ENCODE measurements at regions not wholly inside any gene's neighbourhood (a gene's known extent, or its start where the extent isn't known, plus 50 kb on each side); places are given as distances from the start of the nearest gene placed in this dataset.

DNA sequence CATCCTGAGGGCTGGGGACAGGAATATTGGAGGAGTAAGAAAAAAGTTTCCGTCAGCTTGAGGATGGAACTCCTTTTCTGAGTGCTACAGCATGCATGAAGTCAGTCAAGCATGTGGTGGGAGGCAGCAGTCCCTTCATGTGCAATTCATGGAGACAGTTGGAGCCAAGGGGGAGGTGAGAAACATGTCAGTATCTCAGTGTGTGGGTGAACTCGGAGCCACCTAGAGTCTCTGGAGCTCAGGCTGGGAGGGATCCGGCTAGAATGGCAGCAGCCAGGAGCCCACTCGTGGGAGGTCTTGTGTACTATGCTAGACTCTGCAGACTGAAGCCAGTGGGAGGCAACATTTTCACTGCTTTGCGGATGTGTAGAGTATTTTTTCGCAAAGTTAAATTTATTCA lies 60.3 kb downstream of the AVPR1A start:
- Mint-ChIP-seq H3K9me3 (ENCODE audit: low read depth) (no peaks in the 10 kb centered on the region), H3K27ac (ENCODE audit: unreplicated experiment) (no peak overlapping the region), H3K27me3 (ENCODE audit: low read depth) (no peaks in the 10 kb centered on the region), H3K36me3 (ENCODE audit: low read depth) (no peaks in the 10 kb centered on the region), H3K4me1 (ENCODE audit: low read depth) (peaks cover 11% of the 10 kb centered on the region), H3K4me3 (ENCODE audit: unreplicated experiment) (no peak overlapping the region)
- TF ChIP-seq, protein P1, sequence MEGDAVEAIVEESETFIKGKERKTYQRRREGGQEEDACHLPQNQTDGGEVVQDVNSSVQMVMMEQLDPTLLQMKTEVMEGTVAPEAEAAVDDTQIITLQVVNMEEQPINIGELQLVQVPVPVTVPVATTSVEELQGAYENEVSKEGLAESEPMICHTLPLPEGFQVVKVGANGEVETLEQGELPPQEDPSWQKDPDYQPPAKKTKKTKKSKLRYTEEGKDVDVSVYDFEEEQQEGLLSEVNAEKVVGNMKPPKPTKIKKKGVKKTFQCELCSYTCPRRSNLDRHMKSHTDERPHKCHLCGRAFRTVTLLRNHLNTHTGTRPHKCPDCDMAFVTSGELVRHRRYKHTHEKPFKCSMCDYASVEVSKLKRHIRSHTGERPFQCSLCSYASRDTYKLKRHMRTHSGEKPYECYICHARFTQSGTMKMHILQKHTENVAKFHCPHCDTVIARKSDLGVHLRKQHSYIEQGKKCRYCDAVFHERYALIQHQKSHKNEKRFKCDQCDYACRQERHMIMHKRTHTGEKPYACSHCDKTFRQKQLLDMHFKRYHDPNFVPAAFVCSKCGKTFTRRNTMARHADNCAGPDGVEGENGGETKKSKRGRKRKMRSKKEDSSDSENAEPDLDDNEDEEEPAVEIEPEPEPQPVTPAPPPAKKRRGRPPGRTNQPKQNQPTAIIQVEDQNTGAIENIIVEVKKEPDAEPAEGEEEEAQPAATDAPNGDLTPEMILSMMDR (IDR thresholded peaks at IDR 0.05) = no peak
- DNase-seq (ENCODE audit: low spot score) = no peak

DNA sequence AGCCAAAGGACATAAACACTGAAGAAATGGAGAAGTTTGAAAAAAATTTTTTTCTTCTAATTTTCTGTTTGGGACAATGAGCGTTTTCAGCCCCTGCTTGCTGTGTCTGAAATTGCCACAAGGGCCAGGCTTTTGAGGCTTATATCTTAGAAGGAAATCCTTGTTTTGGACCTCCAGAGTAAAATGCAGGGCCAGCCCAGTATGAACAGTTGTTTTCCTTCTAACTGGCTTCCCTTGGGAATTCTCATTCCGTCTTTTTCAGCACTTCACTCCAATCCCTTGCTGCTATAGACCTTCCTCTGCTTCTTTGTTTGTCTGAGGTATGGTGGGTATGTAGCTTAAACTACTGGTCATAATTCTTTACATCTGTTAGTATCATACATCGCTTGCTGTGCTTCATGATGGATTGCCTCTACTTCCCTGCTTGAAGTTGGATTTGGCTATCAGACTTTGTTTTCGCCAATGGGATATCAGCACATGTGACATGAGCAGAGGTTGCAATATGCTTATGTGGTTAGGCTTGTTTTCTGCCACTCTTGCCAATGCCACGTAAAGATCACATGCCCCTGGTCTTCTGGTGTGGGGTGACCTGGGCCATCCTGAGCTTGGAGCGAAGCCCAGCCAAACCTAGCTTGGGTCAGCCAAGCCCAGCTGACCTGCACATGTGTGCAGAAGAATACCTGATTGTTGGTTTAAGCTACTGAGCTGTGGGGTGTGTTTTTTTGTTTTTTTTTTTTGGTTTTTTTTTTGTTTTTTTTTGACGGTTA lies 64.7 kb downstream of the AVPR1A start:
- H3K36me3 Mint-ChIP-seq (ENCODE audit: low read depth) = no peaks in the 10 kb centered on the region
- TF ChIP-seq, protein P1 (IDR thresholded peaks at IDR 0.05) = no peak
- H3K27me3 Mint-ChIP-seq (ENCODE audit: low read depth) = no peaks in the 10 kb centered on the region
- no peaks in the 10 kb centered on the region for H3K9me3 Mint-ChIP-seq (ENCODE audit: low read depth)
- no peak for DNase-seq (ENCODE audit: low spot score)
- H3K4me1 Mint-ChIP-seq (ENCODE audit: low read depth) = peaks cover 2% of the 10 kb centered on the region
- H3K4me3 Mint-ChIP-seq (ENCODE audit: unreplicated experiment) = no peak overlapping the region
- H3K27ac Mint-ChIP-seq (ENCODE audit: unreplicated experiment) = no peak overlapping the region

DNA sequence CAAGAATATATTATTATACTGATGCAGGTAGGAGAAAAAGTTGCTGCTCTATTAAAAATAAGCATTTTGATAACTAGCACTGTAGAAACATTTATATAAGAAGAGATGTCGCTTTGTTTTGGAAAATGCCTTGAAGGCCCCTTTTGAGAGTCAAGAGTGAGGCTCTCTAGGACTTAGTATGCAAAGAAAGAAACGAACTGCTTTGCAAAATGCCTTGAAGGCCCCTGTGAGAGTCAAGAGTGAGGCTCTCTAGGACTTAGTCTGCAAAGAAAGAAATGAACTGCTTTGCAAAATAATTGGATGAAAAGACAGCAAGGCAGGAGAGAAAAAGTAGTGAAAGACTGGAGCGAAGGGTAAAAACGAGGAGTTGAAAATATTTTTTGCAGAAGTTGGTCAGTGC lies 65.9 kb downstream of the AVPR1A start:
- Mint-ChIP-seq H3K36me3 (ENCODE audit: low read depth) (no peaks in the 10 kb centered on the region), H3K27ac (ENCODE audit: unreplicated experiment) (no peak overlapping the region), H3K4me3 (ENCODE audit: unreplicated experiment) (no peak overlapping the region)

DNA sequence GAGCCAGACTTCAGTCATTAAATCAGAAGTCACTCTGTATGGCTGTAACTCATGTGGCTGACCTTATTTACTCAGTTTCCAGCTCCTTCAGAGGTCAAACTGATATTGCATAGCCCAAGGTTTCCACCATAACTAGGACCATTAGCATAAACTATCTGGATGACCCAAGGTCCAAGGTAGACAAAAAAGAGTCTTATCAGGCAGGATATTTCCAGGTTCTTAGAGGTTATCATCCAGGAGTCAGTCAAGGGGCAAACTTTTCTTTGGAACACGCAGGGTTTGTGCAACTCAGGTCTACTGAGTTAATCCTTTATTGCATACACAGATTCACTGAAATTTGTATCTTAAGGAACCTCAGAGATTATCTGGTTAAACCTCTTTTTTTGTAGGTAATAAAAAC lies 66.5 kb downstream of the AVPR1A start:
- no peaks in the 10 kb centered on the region for H3K27me3 Mint-ChIP-seq (ENCODE audit: low read depth)
- no peak for DNase-seq (ENCODE audit: low spot score)
- TF ChIP-seq, protein P1 (IDR thresholded peaks at IDR 0.05) = no peak
- H3K36me3 Mint-ChIP-seq (ENCODE audit: low read depth) = no peaks in the 10 kb centered on the region
- H3K9me3 Mint-ChIP-seq (ENCODE audit: low read depth) = no peaks in the 10 kb centered on the region
- no peak overlapping the region for H3K27ac Mint-ChIP-seq (ENCODE audit: unreplicated experiment)
- peaks cover 11% of the 10 kb centered on the region for H3K4me1 Mint-ChIP-seq (ENCODE audit: low read depth)
- H3K4me3 Mint-ChIP-seq (ENCODE audit: unreplicated experiment) = no peak overlapping the region

More for the DNA sequence above, 65.9 kb downstream of the AVPR1A start:
- H3K4me1 Mint-ChIP-seq (ENCODE audit: low read depth) = peaks cover 4% of the 10 kb centered on the region
- TF ChIP-seq, protein P1 (IDR thresholded peaks at IDR 0.05) = no peak
- no peaks in the 10 kb centered on the region for H3K9me3 Mint-ChIP-seq (ENCODE audit: low read depth)
- no peaks in the 10 kb centered on the region for H3K27me3 Mint-ChIP-seq (ENCODE audit: low read depth)
- no peak for DNase-seq (ENCODE audit: low spot score)

DNA sequence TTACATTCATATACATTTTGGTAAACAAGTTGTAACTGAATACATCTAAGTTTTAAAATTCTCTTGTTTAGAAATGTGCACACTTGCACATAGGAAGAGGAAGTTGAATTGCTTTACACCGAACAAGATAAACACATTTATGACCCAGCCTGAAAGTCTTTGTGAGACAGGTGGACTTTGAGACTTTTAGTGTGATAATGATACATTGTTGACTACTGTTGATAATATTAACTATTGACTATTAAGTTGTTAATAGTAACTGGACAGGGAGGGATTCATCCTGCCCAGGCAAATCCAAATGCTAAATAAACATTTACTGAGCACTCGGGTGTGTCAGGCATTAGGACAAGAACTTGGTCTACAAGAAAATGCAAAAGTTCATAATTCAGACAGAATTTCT lies 68.0 kb downstream of the AVPR1A start:
- Mint-ChIP-seq H3K27ac (ENCODE audit: unreplicated experiment) (no peak overlapping the region), H3K9me3 (ENCODE audit: low read depth) (no peaks in the 10 kb centered on the region), H3K36me3 (ENCODE audit: low read depth) (no peaks in the 10 kb centered on the region), H3K4me1 (ENCODE audit: low read depth) (peaks cover 13% of the 10 kb centered on the region), H3K4me3 (ENCODE audit: unreplicated experiment) (no peak overlapping the region), H3K27me3 (ENCODE audit: low read depth) (no peaks in the 10 kb centered on the region)
- DNase-seq (ENCODE audit: low spot score) = no peak
- TF ChIP-seq, protein P1 (IDR thresholded peaks at IDR 0.05) = no peak

Measured in chondrocyte (in vitro differentiated cells).